Esophagus muscularis mucosa (tissue), 4 donors: ENCODE measurements at regions not wholly inside any gene's neighbourhood (a gene's known extent, or its start where the extent isn't known, plus 50 kb on each side); places are given as distances from the start of the nearest gene placed in this dataset.

Experiments used
- DNase-seq: peaks from one replicate; pipeline ENCODE4 v3.0.0-alpha.2; 2017; ENCODE audit errors: extremely low spot score
- H3K27ac ChIP-seq, 4 donors: fragments of 200-600 bp; sonication (generic); replicated peaks in 1 of 4; 1 replicate in 3 of 4; 2 replicates in 1 of 4; pipeline ENCODE4 v1.5.1; 2016 to 2019; ENCODE audit warnings: mild to moderate bottlenecking in 1 of 4
- H3K27me3 ChIP-seq, 4 donors: fragments of 200-600 bp; sonication (generic); one replicate each; pipeline versions ENCODE4 v1.5.1 to v1.6.0; 2016 to 2019
- H3K36me3 ChIP-seq, 4 donors: fragments of 200-600 bp; sonication (generic); one replicate each; pipeline ENCODE4 v1.5.1; 2016 to 2019
- H3K4me1 ChIP-seq, 4 donors: fragments of 200-600 bp; sonication (generic); one replicate each; pipeline ENCODE4 v1.5.1; 2016 to 2019
- H3K4me3 ChIP-seq, 4 donors: fragments of 200-600 bp; sonication (generic); 1 replicate in 2 of 4; 2 replicates in 2 of 4; pipeline ENCODE4 v1.5.1; 2016 to 2019; ENCODE audit warnings: mild to moderate bottlenecking in 4 of 4, moderate library complexity in 1 of 4
- H3K9me3 ChIP-seq, 4 donors: fragments of 200-600 bp; sonication (generic); 1 replicate in 3 of 4; 2 replicates in 1 of 4; pipeline ENCODE4 v1.5.1; 2016 to 2019
- EP300 ChIP-seq: sonication (generic); formaldehyde crosslinking; IDR thresholded peaks from one replicate; pipeline ENCODE4 v1.6.1; 2017; ENCODE audit warnings: antibody characterized with exemption
- POLR2A ChIP-seq: fragments of 450-650 bp; IDR thresholded peaks from one replicate; pipeline ENCODE4 v1.6.1; 2017; ENCODE audit warnings: antibody characterized with exemption, moderate library complexity, mild to moderate bottlenecking, low read depth
- POLR2AphosphoS5 ChIP-seq, 2 donors: sonication (generic); formaldehyde crosslinking; IDR thresholded peaks; one replicate each; pipeline ENCODE4 v1.6.1; 2017; ENCODE audit warnings: antibody characterized with exemption in 2 of 2
- WGBS: methylation state at CpG from one replicate; pipeline ENCODE4 v1.1.5; 2018; 5-methylcytosine and 5-hydroxymethylcytosine counted together
- intact Hi-C: fragments of 100-400 bp; cut with DNase I; formaldehyde crosslinking; loops from one replicate; pipeline ENCODE4 v1.15.1; 2023
- TF ChIP-seq, protein P1 (sequence below), 3 experiments: fragments of 200-600 bp in 2 of 3; fragments of 450-650 bp in 1 of 3; sonication (generic) in 2 of 3; IDR thresholded peaks; one replicate each; pipeline ENCODE4 v1.5.1; 2017 to 2019; ENCODE audit warnings: antibody characterized with exemption in 3 of 3, mild to moderate bottlenecking in 2 of 3, moderate library complexity in 1 of 3

- WGBS = 0% methylated on average over 1 of the region's 1 CpG
- Histone ChIP-seq H3K27me3 (no peaks in the 10 kb centered on the region), H3K4me3 (no peak overlapping the region), H3K36me3 (no peaks in the 10 kb centered on the region), H3K4me1 (no peaks in the 10 kb centered on the region), H3K9me3 (no peaks in the 10 kb centered on the region), H3K27ac (no peak overlapping the region)
- intact Hi-C loops = no loop called here
- DNase-seq = no peak
- TF ChIP-seq POLR2AphosphoS5 (IDR thresholded peaks at IDR 0.05) (no peak), EP300 (no peak), POLR2A (no peak)
- TF ChIP-seq, protein P1, sequence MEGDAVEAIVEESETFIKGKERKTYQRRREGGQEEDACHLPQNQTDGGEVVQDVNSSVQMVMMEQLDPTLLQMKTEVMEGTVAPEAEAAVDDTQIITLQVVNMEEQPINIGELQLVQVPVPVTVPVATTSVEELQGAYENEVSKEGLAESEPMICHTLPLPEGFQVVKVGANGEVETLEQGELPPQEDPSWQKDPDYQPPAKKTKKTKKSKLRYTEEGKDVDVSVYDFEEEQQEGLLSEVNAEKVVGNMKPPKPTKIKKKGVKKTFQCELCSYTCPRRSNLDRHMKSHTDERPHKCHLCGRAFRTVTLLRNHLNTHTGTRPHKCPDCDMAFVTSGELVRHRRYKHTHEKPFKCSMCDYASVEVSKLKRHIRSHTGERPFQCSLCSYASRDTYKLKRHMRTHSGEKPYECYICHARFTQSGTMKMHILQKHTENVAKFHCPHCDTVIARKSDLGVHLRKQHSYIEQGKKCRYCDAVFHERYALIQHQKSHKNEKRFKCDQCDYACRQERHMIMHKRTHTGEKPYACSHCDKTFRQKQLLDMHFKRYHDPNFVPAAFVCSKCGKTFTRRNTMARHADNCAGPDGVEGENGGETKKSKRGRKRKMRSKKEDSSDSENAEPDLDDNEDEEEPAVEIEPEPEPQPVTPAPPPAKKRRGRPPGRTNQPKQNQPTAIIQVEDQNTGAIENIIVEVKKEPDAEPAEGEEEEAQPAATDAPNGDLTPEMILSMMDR (IDR thresholded peaks at IDR 0.05) = no peak
Measured at GRCh38 chrX:86887341-86887740, 630.3 kb upstream of the KLHL4 start.

- Histone ChIP-seq H3K27ac (no peak overlapping the region), H3K4me3 (no peak overlapping the region), H3K9me3 (no peaks in the 10 kb centered on the region), H3K27me3 (no peaks in the 10 kb centered on the region), H3K4me1 (no peaks in the 10 kb centered on the region), H3K36me3 (no peaks in the 10 kb centered on the region)
- DNase-seq = no peak
- TF ChIP-seq, protein P1 (IDR thresholded peaks at IDR 0.05) = no peak
- TF ChIP-seq POLR2A (no peak), EP300 (no peak)
- intact Hi-C loops = no loop called here
- WGBS = 58% methylated on average over 2 of the region's 2 CpGs
Measured at GRCh38 chrX:86910027-86910426, 607.6 kb upstream of the KLHL4 start.

- TF ChIP-seq, protein P1 (IDR thresholded peaks at IDR 0.05) = no peak
- TF ChIP-seq POLR2A = no peak
- 70% methylated on average over 4 of the region's 4 CpGs for WGBS
- no peaks in the 10 kb centered on the region for H3K4me1 ChIP-seq
- intact Hi-C loops = no loop called here
- H3K4me3 ChIP-seq = no peak overlapping the region
- H3K27me3 ChIP-seq = no peaks in the 10 kb centered on the region
- H3K27ac ChIP-seq = no peak overlapping the region
- no peaks in the 10 kb centered on the region for H3K36me3 ChIP-seq
- no peaks in the 10 kb centered on the region for H3K9me3 ChIP-seq
- no peak for DNase-seq
Measured at GRCh38 chrX:86910602-86911311, 606.8 kb upstream of the KLHL4 start.

- intact Hi-C loops = no loop called here
Measured at GRCh38 chrX:86914569-86914968, 603.0 kb upstream of the KLHL4 start.

More at GRCh38 chrX:86914569-86914968, 603.0 kb upstream of the KLHL4 start:
- Histone ChIP-seq H3K9me3 (no peaks in the 10 kb centered on the region), H3K27me3 (no peaks in the 10 kb centered on the region), H3K4me1 (no peaks in the 10 kb centered on the region), H3K4me3 (no peak overlapping the region), H3K27ac (no peak overlapping the region), H3K36me3 (no peaks in the 10 kb centered on the region)
- TF ChIP-seq EP300 (no peak), POLR2A (no peak), POLR2AphosphoS5 (IDR thresholded peaks at IDR 0.05) (no peak)
- TF ChIP-seq, protein P1 (IDR thresholded peaks at IDR 0.05) = no peak
- 61% methylated on average over 1 of the region's 1 CpG for WGBS
- DNase-seq = no peak
